IPS DF 4.7 (cell line): ENCODE measurements at regions not wholly inside any gene's neighbourhood (a gene's known extent, or its start where the extent isn't known, plus 50 kb on each side); places are given as distances from the start of the nearest gene placed in this dataset.

Experiments
- DNase-seq: peaks from one replicate; pipeline ENCODE4 v3.0.0-alpha.2; 2013; ENCODE audit warnings: low spot score; ENCODE audit errors: extremely low read depth

- DNase-seq: no peak
Observed at GRCh38 chr12:123078120-123078465, 72.8 kb downstream of the PITPNM2 start.

- no peak for DNase-seq
Observed at GRCh38 chr12:123077298-123078119, 73.4 kb downstream of the PITPNM2 start.

GRCh38 chr12:123076604-123077297, 74.1 kb downstream of the PITPNM2 start:
- no peak for DNase-seq

GRCh38 chr12:123075646-123076171, 75.2 kb downstream of the PITPNM2 start:
- peak; percentile 14 for DNase-seq

GRCh38 chr12:123075087-123075645, 75.7 kb downstream of the PITPNM2 start:
- no peak for DNase-seq

- no peak for DNase-seq
Observed at GRCh38 chr12:123073962-123074801, 76.7 kb downstream of the PITPNM2 start.

- DNase-seq: no peak
Observed at GRCh38 chr12:123073292-123073691, 77.6 kb downstream of the PITPNM2 start.

GRCh38 chr12:123071857-123072256, 79.0 kb downstream of the PITPNM2 start:
- no peak for DNase-seq

GRCh38 chr12:123071099-123071800, 79.6 kb downstream of the PITPNM2 start:
- DNase-seq: no peak

- no peak for DNase-seq
Observed at GRCh38 chr12:123070267-123071081, 80.4 kb downstream of the PITPNM2 start.

- DNase-seq: no peak
Observed at GRCh38 chr12:123069436-123070266, 81.2 kb downstream of the PITPNM2 start.

- no peak for DNase-seq
Observed at GRCh38 chr12:123067654-123068053, 83.2 kb downstream of the PITPNM2 start.

GRCh38 chr12:123066384-123066710, 84.5 kb downstream of the PITPNM2 start:
- DNase-seq: no peak

- DNase-seq: no peak
Observed at GRCh38 chr12:123065676-123066383, 85.1 kb downstream of the PITPNM2 start.

- no peak for DNase-seq
Observed at GRCh38 chr12:123064885-123065619, 84.6 kb downstream of the ARL6IP4 start.

GRCh38 chr12:123064366-123064765, 83.9 kb downstream of the ARL6IP4 start:
- DNase-seq: no peak

GRCh38 chr12:123063535-123063934, 83.1 kb downstream of the ARL6IP4 start:
- DNase-seq: peak; percentile 46
